HEK293T (cell line): ENCODE measurements at regions not wholly inside any gene's neighbourhood (a gene's known extent, or its start where the extent isn't known, plus 50 kb on each side); places are given as distances from the start of the nearest gene placed in this dataset.

ENCODE experiments used
- CTCF ChIA-PET: fragments of 350-600 bp; formaldehyde crosslinking; extraction: SDS; loops from one replicate; lab custom pipeline; 2021; ENCODE audit warnings: antibody characterized with exemption, inconsistent platforms; lab: Yijun Ruan, JAX
- POLR2A ChIA-PET: fragments of 350-600 bp; formaldehyde crosslinking; extraction: SDS; loops from one replicate; lab custom pipeline; 2020; ENCODE audit warnings: antibody characterized with exemption, inconsistent platforms; lab: Yijun Ruan, JAX
- DNase-seq: peaks from one replicate; pipeline ENCODE4 v3.0.0; 2012; ENCODE audit warnings: mixed read lengths; ENCODE audit errors: extremely low spot score
- ARNT ChIP-seq: fragments of 450-650 bp; IDR thresholded peaks from 2 replicates; pipeline ENCODE4 v1.6.1; 2017; ENCODE audit warnings: mild to moderate bottlenecking
- BHLHE40 ChIP-seq: fragments of 450-650 bp; IDR thresholded peaks from 2 replicates; pipeline ENCODE4 v1.6.1; 2016; ENCODE audit warnings: mild to moderate bottlenecking, moderate library complexity, borderline replicate concordance
- CTBP1 ChIP-seq: fragments of 450-650 bp; IDR thresholded peaks from 2 replicates; pipeline ENCODE4 v1.6.1; 2016; ENCODE audit warnings: borderline replicate concordance
- ELF4 ChIP-seq: fragments of 450-650 bp; IDR thresholded peaks from 2 replicates; pipeline ENCODE4 v1.6.1; 2017; ENCODE audit warnings: antibody characterized with exemption
- FOXA1 ChIP-seq: fragments of 450-650 bp; IDR thresholded peaks from 2 replicates; pipeline ENCODE4 v1.6.1; 2016; ENCODE audit warnings: mild to moderate bottlenecking
- FOXK2 ChIP-seq: fragments of 450-650 bp; IDR thresholded peaks from 2 replicates; pipeline ENCODE4 v1.6.1; 2016; ENCODE audit warnings: mild to moderate bottlenecking
- FOXM1 ChIP-seq: fragments of 450-650 bp; IDR thresholded peaks from 2 replicates; pipeline ENCODE4 v1.6.1; 2017; ENCODE audit warnings: mild to moderate bottlenecking, borderline replicate concordance
- HDGF ChIP-seq: fragments of 450-650 bp; IDR thresholded peaks from 2 replicates; pipeline ENCODE4 v1.6.1; 2017; ENCODE audit warnings: antibody characterized with exemption, borderline replicate concordance
- L3MBTL2 ChIP-seq: fragments of 450-650 bp; conservative IDR thresholded peaks from 2 replicates; pipeline ENCODE4 v1.6.1; 2016; ENCODE audit warnings: mild to moderate bottlenecking
- LEF1 ChIP-seq: fragments of 450-650 bp; IDR thresholded peaks from 2 replicates; pipeline ENCODE4 v1.6.1; 2017; ENCODE audit warnings: mild to moderate bottlenecking, borderline replicate concordance
- NFRKB ChIP-seq: fragments of 450-650 bp; IDR thresholded peaks from 2 replicates; pipeline ENCODE4 v1.6.1; 2016; ENCODE audit warnings: mild to moderate bottlenecking, moderate library complexity
- PKNOX1 ChIP-seq: fragments of 450-650 bp; IDR thresholded peaks from 2 replicates; pipeline ENCODE4 v1.6.1; 2016
- SP1 ChIP-seq: fragments of 450-650 bp; IDR thresholded peaks from 2 replicates; pipeline ENCODE4 v1.6.1; 2017
- SUZ12 ChIP-seq: fragments of 450-650 bp; IDR thresholded peaks from 2 replicates; pipeline ENCODE4 v1.6.1; 2016; ENCODE audit warnings: mild to moderate bottlenecking
- TARDBP ChIP-seq: fragments of 450-650 bp; IDR thresholded peaks from 2 replicates; pipeline ENCODE4 v1.6.1; 2016
- ZNF384 ChIP-seq: fragments of 450-650 bp; IDR thresholded peaks from 2 replicates; pipeline ENCODE4 v1.6.1; 2016

GRCh38 chr6:10084111-10084986 is 330.5 kb downstream of the TFAP2A start:
- no peak for DNase-seq
- ChIA-PET POLR2A (no interaction called here), CTCF (interaction anchor here (0.5 to 1.4 kb wide), 2 partner anchors 193 to 330 kb away, joined by 3 to 7 read pairs; partner anchors contain the start of gene TFAP2A)
- TF ChIP-seq ARNT (no peak), TARDBP (no peak), ELF4 (no peak), FOXM1 (no peak), LEF1 (no peak), L3MBTL2 (no peak), BHLHE40 (no peak), SUZ12 (no peak), HDGF (no peak), NFRKB (no peak), ZNF384 (no peak)

- ChIA-PET POLR2A (no interaction called here), CTCF (interaction anchor here (0.6 kb wide), 1 partner anchor 479 kb away, joined by 5 read pairs; no protein-coding TSS in a partner anchor)
- TF ChIP-seq SUZ12 (no peak), HDGF (no peak), NFRKB (no peak), SP1 (no peak), ZNF384 (no peak), ELF4 (no peak), BHLHE40 (no peak)
- no peak for DNase-seq
Observed at GRCh38 chr6:10082385-10082784, 332.5 kb downstream of the TFAP2A start.

- TF ChIP-seq ZNF384 (no peak), BHLHE40 (no peak), TARDBP (no peak), FOXK2 (no peak), ELF4 (no peak), PKNOX1 (no peak), SUZ12 (no peak), SP1 (no peak), ARNT (no peak), HDGF (no peak), NFRKB (no peak), FOXA1 (no peak), LEF1 (no peak), CTBP1 (no peak), FOXM1 (no peak), L3MBTL2 (no peak)
- POLR2A ChIA-PET, result no interaction called here
- CTCF ChIA-PET, result no interaction called here
- DNase-seq, result no peak
Observed at GRCh38 chr6:10081957-10082356, 332.9 kb downstream of the TFAP2A start.

- ChIA-PET CTCF (no interaction called here), POLR2A (no interaction called here)
- TF ChIP-seq TARDBP (no peak), FOXA1 (no peak), FOXM1 (no peak), LEF1 (no peak), L3MBTL2 (no peak), ZNF384 (no peak), SP1 (no peak), ARNT (no peak), FOXK2 (no peak), BHLHE40 (no peak), NFRKB (no peak), PKNOX1 (no peak), HDGF (no peak), CTBP1 (no peak), SUZ12 (no peak)
Observed at GRCh38 chr6:10081075-10081474, 333.8 kb downstream of the TFAP2A start.

GRCh38 chr6:10080561-10080960 is 334.3 kb downstream of the TFAP2A start:
- ChIA-PET CTCF (no interaction called here), POLR2A (no interaction called here)
- DNase-seq, result no peak

More at GRCh38 chr6:10081075-10081474, 333.8 kb downstream of the TFAP2A start:
- no peak for DNase-seq

More at GRCh38 chr6:10080561-10080960, 334.3 kb downstream of the TFAP2A start:
- TF ChIP-seq FOXM1 (no peak), ZNF384 (no peak), ELF4 (no peak), PKNOX1 (no peak), TARDBP (no peak), BHLHE40 (no peak), LEF1 (no peak), L3MBTL2 (no peak), FOXK2 (no peak), HDGF (no peak), SP1 (no peak), SUZ12 (no peak), CTBP1 (no peak), FOXA1 (no peak)
